ENCODE measurements at regions not wholly inside any gene's neighbourhood (a gene's known extent, or its start where the extent isn't known, plus 50 kb on each side); places are given as distances from the start of the nearest gene placed in this dataset.

DNA sequence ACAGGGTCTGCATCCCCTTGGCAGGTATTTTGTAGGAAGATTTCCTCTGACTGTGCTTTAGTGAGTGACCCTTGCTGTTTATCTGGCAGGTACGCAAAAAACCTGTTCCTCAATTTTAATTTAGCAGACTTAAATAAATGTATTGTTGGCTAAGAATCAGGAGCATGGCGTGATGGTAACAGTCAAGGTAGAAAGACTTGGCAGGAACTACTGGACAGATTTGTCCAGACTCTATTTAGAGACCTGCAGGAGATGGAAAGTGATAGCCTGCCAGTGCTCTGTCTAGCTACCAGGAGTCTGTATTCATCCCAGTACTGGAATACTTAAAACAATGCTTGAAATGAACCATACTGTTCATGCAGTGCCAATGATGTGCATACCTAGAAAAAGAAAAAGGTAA lies 78.8 kb upstream of the MAST4 start:
- no peak for DNase-seq (ENCODE audit: extremely low read depth in 1 of 11, low read depth in 9 of 11, low spot score in 4 of 11)

DNA sequence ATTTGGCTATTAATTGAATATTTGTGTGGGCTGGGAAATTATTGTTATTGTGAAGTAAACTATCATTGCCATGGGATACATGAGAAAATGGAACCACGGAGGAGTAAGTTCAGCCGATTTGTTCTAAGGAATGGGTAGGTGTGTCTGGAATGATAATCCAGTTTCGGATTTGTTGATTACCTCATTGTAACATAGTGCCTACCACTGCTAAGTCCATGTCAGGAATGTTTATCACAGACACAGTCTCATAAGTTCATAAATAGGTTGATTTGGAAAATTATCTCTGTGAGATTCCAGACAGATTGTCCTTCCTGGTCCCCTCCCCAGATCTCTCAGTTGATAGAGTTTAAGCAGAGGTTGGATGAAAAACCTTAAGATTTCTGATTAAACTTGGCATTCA lies 78.1 kb upstream of the MAST4 start:
- DNase-seq (ENCODE audit: extremely low read depth in 1 of 11, low read depth in 9 of 11, low spot score in 4 of 11) = no peak

DNA sequence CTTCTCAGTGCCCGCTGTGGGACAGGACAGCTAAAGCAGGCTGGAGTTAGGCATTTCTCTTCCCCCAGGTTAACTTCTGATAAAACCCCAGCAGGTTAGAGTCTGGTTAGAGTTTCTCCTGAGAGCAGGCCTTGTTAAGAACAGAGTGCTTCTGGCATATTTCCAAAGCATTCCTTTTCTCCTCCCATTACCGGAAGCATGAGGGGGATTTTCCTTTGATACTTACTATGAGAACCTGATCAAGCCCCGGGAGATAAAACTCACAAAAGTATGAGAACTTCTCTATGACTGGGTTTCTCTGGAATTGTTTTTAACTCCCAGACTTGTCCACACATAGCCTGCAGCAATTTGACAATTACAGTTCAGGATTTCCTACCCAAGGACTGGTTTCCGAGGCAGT lies 77.4 kb upstream of the MAST4 start:
- peak in 3 of 11 donors; percentile 8 to 9 (median 8) for DNase-seq (ENCODE audit: extremely low read depth in 1 of 11, low read depth in 9 of 11, low spot score in 4 of 11)

DNA sequence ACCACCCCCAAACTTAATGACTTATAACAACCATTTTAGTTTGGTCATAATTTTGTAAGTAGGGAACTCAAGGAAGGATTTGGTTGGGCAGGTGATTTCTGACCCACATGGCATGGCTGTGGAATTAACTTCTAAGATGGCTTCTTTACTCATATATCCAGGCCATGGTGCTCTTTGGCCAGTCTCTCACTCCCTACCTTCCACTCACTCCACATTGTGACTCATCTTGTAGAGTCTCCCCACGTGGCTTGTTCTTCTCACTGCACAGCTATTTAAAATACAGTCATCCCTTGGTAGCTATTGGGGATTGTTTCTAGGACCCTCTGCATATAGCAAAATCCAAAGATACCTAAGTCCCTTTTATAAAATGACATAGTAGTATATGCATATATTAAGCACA lies 76.6 kb upstream of the MAST4 start:
- no peak for DNase-seq (ENCODE audit: extremely low read depth in 1 of 11, low read depth in 9 of 11, low spot score in 4 of 11)

DNA sequence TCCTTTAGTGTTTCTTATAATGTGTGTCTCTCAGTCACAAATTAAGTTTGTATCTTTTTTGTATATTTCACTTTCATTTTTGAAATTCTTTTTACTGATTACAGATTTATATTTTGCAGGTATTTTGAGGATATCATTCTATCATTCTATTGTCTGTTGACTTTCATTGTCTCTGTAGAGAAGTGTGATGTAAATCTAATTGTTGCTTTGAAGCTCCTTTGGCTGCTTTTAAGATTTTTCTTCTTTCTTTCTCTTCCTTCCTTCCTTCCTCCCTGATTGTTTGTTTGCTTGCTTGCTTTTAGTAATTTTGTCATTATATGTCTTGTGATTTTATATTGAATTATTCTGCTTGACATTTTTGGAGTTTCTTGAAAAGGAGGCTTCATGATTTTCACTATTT lies 75.3 kb upstream of the MAST4 start:
- no peak for DNase-seq (ENCODE audit: extremely low read depth in 1 of 11, low read depth in 9 of 11, low spot score in 4 of 11)

DNA sequence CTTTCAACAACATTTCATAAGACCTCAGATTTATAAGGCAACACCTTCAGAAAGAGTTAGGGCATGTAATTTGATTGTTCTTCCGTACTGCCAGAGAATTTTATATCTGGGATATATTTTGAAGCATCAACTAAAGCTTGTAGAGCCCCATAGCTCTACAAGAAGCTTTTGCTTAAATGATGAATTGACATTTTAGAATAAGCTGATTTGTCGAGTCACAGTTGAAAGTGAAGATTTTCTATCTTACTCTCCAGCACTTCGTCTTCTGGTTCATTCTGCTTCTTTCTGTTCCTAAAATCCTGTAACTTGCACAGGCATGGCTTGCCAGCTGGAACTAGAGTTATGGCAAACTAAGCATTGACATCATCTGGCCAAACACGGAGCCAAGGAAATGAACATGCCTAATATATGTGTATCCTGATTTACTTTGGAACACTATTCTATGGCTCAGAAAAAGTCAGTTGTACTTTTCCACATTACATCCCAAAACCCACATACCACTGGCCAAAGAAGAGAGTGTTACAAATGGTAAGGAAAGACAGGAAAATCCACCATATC lies 68.6 kb upstream of the MAST4 start:
- no peak for DNase-seq (ENCODE audit: extremely low read depth in 1 of 11, low read depth in 9 of 11, low spot score in 4 of 11)

DNA sequence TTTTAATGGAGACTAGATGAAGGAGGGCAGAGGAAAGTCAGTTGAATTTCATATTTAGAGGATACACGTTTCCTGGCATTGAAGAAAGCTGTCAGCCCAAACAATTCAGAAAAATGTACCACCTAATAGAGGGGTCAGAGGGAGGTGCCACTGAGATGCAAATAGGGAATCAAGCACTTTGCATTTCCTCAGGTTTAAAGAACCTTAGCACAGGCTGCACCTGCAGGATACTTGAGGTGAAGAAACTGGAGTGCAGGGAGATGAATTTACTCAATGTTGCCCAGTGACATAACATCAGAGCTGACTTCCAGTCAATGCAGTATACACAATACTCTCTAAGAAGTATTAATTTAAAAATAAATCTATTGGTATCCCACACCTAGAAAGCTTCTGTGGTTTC lies 67.0 kb upstream of the MAST4 start:
- DNase-seq (ENCODE audit: extremely low read depth in 1 of 11, low read depth in 9 of 11, low spot score in 4 of 11) = no peak

DNA sequence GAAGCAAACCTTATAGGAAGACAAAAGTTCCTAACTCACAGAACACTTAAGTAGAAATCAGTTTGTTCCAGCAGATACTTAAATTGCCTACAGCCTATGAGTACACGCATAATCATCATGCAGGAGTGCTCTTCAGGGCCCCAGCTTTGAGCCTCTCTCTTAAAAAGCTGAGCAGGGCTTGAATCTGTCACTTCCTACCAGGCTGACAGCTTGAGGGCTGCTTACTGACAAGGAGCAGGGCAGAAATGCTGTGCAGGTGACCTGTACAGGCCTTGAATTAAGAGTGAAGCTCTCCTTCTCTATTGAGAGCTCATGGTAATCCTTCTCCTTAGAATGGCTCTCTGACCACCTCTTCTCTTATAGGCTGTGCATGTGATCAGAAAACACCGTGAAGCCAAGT lies 66.5 kb upstream of the MAST4 start:
- no peak for DNase-seq (ENCODE audit: extremely low read depth in 1 of 11, low read depth in 9 of 11, low spot score in 4 of 11)

DNA sequence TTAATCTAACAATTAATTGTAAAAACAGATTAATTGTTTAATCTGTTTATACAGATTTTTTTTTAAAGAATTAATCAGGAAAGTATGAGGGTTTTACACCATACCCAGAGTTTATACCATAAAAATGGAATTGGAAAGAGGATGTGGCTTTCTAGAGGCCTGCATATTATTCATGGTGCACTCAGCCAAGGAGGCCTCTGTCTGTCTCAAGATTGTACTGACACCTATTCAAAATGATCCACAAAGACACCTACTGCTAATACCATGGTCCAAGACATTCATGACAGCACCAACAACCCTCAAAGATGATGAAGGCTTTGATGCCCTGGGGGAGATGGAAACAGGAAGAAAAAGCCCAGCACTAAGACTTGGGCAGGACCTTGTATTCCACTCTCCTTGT lies 58.1 kb upstream of the MAST4 start:
- DNase-seq (ENCODE audit: extremely low read depth in 1 of 11, low read depth in 9 of 11, low spot score in 4 of 11) = no peak

DNA sequence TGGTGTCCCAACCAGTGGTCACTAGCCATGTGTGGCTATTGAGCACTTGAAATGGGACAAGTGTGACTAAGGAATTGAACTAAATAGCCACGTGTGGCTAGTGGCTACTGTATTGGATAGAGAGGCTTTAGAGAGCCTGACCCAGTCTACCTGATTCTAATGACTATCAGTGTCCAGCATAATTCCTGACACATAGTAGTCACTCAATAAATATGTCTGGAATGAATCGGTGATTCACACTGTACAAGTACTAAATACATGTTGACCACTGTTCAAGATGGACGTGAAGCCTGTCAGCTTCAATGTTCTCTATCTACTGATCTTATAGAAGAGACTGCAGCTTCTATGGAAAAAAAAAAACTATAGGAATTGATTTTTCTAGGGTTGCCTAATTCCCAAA lies 57.7 kb upstream of the MAST4 start:
- DNase-seq (ENCODE audit: extremely low read depth in 1 of 11, low read depth in 9 of 11, low spot score in 4 of 11) = no peak

DNA sequence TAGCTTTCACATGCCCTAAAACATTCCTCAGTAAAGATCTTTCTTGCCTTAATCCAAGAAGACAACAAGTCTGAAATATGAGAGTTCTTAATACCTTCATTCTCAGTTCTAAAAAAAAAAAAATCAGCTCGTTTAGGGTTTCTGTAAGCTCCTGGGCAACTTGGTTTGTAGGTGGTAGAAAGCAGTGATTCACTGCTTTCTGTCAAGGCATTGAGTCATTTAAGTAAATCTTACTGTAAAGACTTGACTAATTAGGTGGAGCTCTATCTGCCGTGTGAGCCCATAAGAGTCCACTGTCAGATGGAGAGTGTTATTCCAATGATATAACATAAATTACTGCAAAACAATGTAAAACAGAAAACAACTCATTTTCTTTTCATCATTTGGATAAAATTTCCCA lies 56.1 kb upstream of the MAST4 start:
- DNase-seq (ENCODE audit: extremely low read depth in 1 of 11, low read depth in 9 of 11, low spot score in 4 of 11) = no peak

DNA sequence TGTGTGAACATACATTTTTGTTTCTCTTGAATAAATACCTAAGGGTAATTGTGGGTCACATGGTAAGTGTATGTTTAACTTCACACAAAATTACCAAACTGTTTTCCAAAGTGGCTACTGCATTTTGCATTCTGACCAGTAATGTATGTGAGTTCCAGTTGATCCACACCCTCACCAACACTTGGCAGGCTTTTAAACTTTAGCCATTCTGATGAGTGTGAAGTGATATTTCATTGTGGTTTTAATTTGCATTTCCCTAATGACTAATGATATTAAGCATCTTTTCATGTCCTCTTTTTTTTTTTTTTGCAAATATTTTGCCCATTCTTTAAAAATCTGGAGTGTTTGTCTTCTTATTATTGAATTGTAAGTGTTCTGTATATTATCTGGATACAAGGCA lies 53.5 kb upstream of the MAST4 start:
- DNase-seq (ENCODE audit: extremely low read depth in 1 of 11, low read depth in 9 of 11, low spot score in 4 of 11) = no peak

Data from renal cortex interstitium (tissue), 11 donors.